Activated CD4-positive, alpha-beta T cell treated with anti-CD3 and anti-CD28 coated beads for 4 hours (primary cell): ENCODE measurements at regions not wholly inside any gene's neighbourhood (a gene's known extent, or its start where the extent isn't known, plus 50 kb on each side); places are given as distances from the start of the nearest gene placed in this dataset.
"Not testable (repeated sequence)": the region's sequence is repeated elsewhere in the genome, so short reads cannot be mapped to it uniquely, and the experiment has no call there.

Experiments
- DNase-seq, 2 donors: peaks; one replicate each; pipeline ENCODE4 v3.0.0-alpha.2; 2020

GRCh38 chr22:22745225-22746060 is 101.0 kb downstream of the GGTLC2 start:
- DNase-seq, result peak; percentile 12 to 17

DNA sequence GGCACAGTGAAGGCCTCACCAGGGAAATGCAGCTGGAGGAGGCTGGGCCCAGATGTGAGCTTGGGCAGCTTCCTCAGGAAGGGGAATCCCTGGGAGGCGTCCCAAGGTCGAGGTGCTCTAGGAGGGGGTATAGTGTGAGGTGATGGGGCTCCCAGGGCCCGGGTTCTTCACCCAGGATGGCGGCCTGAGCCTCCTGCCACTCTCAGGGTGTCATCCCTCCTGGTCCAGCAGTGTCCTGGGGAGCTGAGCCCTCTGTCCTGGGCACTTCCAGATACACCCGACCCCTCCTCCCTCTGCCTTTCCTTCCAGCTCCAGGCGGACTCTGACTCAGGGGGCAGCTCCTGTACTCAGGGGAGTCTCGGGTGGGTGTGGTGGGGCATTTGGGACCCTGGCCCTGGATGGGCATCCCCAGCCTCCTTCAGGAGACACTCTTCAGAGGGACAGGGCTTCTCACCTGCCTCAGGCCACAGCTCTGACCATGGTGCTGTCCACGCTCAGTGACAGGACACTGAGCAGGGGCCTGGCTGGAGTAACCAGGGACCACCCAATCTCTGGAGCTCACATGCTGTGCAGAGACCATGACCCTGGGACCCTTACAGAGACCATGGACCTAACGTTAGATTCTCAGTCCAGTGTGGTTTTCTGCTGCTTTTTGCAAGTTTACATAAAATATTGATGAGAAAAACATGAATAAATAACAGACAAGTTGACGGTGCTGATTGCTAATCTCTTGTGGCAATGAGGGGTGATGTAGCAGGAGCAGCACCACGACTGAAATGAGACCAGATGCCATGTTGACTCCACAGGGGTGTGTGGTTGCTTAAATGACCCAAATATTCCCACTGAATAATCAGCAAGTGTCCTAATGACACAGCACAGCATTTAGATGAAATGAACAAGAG is 101.9 kb downstream of the GGTLC2 start:
- no peak for DNase-seq

- DNase-seq, result no peak
Measured at GRCh38 chr22:22746963-22747933, 102.8 kb downstream of the GGTLC2 start.

- peak in 1 of 2 donors; percentile 22 for DNase-seq
Measured at GRCh38 chr22:22748297-22748743, 103.9 kb downstream of the GGTLC2 start.

DNA sequence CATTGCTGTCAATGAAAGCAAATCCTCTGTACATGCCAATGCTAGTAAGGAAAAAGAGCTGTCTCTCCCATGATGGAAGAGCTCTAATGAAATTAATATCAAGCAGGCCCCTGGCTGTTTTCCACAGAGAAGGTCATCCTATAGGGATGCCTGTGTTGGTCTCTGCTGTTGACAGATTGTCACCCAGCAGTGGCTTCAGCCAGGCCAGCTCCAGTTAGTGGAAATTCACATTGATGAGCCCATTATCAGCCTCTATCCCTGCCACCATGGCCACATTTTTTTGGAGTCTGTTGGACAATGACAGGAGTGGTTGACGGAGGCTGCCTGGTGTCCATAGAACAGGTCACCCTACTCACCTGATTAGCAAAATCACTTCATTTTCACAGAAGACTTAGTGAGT is 104.3 kb downstream of the GGTLC2 start:
- DNase-seq, result no peak

- DNase-seq, result no peak
Measured at GRCh38 chr22:22749167-22749758, 104.8 kb downstream of the GGTLC2 start.

GRCh38 chr22:22750335-22751042 is 106.1 kb downstream of the GGTLC2 start:
- DNase-seq, result no peak

DNA sequence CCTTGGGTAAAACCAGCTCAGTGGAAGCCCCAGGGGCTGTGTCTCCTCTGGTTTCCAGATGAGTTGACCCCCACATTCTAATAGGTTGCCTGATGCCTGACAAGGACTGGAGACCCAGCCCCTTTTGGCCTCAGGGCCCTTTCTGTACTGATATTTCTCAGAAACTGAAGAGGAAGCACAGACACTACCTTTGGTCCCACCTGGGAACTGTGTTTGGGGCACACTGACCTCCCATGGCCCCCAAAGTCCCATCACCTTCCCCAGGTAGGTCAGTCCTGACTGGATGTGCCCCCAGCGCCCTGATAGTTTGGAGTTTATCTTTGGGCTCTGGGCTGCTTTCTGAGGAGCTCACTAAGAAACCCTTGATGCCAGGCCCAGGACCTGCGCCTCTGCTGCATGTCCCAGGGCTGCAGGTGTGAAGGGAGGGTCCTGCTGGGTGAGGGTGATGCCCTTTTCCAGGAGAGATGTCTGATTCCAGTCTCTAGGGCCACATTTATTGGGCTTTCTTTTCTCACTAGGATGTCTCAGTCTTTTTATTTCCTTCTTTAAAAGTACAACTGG is 106.7 kb downstream of the GGTLC2 start:
- no peak for DNase-seq

GRCh38 chr22:22752199-22752555 is 107.8 kb downstream of the GGTLC2 start:
- no peak for DNase-seq

DNA sequence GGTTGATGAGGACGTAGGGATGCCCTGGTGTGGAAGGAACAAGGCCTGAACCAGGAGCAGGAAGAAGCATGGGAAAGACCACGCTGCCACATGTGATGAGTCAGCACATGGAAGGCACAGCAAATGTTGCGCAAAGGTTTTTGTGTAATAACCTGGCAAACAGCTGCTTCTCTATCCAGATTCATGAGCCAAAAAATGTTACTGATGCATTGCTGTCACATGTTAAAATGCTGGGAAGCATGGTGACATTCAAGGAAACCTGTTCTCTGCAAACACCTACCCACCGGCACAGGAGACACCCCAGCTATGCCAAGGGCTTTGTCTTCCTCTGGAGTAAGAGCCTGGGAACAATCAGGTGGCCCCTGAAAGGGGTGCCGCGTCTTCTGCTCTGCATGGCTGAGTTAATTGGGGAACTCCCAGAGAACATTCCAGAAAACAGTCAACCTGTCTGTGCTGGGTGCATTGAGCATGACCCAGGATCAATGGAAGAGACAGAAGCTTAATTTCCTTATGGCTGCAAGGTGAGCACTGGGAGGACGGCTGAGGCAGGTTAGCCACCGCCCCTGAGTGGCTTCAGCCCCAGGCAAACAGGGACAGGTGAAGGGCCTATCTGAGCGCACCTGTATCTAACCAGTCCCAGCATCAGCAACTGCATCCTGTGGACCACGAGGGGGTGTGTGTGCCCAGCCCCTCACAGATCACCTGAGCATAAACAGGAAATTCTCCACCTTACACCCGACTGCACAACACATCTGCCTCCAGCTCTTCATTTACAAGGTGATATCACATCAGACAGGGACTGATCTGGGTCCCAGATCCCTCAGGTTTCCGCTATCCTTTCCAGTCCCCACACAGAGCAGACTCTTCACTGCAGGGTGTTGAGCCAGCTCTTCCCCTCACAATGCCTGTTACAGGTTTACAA is 108.4 kb downstream of the GGTLC2 start:
- DNase-seq, result no peak

GRCh38 chr22:22753526-22754267 is 109.3 kb downstream of the GGTLC2 start:
- peak; percentile 73 to 74 for DNase-seq

DNA sequence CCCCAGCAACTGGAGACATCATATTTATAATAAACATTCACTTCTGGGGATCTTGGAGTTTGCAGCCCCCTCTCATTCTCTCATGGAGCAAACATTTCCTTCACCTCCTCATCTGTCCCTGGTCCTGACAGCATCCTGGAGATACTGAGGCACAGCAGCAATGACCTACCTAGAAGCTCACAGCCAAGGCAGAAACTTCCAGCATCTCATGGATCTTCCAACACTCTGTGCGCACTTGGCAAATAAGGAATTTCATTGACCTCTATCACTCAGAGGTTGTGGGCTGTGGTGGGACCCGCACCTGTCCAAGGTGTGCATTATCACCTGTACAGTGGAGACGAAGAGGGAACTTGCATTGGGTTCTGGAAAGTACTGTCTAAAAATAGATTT is 109.8 kb downstream of the GGTLC2 start:
- no peak for DNase-seq

DNA sequence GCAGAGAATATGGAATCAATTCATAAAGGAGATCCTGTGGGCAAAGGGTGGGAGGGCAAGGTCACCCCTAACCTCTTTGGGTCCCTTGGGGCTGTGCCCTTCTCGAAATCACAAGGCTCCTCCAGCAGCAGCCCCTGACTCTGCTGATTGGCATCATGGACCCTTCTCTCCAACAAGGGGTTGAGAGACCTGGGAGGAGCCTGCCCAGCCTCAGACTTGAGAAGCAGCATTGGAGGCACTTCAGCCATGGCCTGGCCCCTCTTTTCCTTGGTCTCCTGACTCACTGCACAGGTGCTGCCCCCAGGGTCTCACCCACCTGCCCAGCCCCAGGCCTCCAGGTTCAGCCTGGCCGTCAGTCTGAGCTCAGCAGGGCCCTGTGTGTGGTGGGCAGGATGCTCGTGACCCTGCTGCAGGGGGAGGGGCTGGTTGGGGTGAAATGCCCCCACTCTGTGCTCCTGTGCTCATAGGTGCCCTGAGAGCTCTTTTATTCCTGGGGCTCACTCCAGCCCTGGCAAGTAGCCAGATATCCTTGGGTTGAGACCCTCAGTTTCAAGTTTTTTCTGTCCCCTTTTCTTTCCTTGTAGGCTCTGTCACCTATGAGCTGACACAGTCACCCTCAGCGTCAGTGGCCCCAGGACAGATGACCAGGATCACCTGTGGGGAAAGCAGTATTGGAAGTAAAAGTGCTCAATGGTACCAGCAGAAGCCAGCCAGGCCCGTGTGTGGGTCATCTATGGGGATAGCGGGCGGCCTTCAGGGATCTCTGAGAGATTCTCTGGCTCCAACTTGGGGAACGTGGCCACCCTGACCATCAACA is 110.8 kb downstream of the GGTLC2 start:
- no peak for DNase-seq

DNA sequence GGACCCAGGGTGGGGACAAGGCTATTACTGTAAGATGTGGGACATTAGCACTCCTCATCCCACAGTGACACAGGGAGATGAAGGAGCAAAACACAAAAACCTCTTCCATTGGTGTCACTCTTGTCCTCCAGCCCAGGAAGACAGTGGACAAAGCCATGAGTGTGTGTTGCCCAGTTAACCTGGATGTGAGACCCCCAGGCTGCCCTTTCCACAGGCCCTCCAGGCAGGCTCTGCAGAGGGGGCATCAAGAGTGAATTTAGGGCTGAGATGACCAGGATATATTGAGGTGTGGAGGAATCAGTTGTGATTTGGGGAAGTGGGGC is 111.3 kb downstream of the GGTLC2 start:
- no peak for DNase-seq

DNA sequence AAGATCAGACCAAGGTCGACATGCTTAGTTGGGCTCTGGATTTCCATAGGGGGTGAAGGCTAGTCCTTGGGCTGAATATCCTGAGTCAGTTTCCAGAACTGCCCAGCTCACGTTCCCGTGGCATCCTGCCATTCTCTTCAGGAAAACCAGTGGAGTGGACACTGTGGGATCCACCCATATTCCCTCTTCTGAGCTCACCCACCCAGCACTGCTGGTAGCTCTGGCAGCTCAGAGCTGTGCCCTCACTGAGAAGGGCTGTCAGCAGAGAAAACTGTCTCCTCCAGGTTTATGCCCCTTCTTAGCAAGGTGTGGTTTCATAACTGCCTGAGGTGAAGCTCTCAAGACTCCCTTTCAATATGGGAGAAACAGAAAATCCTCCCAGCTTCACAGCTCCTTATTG is 111.7 kb downstream of the GGTLC2 start:
- DNase-seq, result no peak

DNA sequence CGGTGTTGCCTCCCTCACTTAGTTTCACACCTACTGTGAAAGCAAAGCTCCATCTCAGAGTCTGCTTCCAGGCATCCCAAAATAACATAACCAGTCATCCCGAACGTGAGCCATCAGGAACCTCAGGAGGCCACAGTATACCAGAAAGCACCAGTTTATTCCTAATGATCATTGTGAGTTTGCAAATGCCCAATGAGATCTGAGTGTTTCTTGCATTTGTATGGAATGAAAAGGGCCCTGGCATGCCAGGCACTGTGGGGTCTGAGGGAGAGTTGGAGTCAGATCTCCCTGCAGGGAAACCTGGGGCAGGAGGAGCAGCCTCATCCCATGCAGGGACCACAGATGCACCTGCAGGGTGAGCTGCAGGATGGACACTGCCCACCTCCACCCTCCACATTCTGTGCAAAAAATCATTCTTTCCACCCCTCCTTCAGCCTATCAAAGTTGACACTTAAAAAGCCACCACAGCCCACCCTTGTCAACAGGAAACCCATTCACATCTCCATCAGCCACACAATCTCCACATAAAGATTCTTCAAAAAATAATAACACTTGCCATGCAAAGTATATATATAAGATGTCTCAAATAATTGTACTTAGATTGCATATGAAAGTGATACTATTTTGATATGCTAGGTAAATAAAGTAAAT is 112.3 kb downstream of the GGTLC2 start:
- DNase-seq, result not testable (repeated sequence)

- DNase-seq, result not testable (repeated sequence)
Measured at GRCh38 chr22:22758101-22758807, 113.8 kb downstream of the GGTLC2 start.
